GM23338 (cell line): ENCODE measurements at regions not wholly inside any gene's neighbourhood (a gene's known extent, or its start where the extent isn't known, plus 50 kb on each side); places are given as distances from the start of the nearest gene placed in this dataset.

Source experiments
- CREB1 ChIP-seq: fragments of 250-450 bp; sonication (Bioruptor Pico); IDR thresholded peaks from 2 replicates; pipeline ENCODE4 v1.5.0; 2020; ENCODE audit warnings: low read depth, mild to moderate bottlenecking, moderate library complexity
- CTCF ChIP-seq, 2 experiments: fragments of 200-600 bp in 1 of 2; sonication (generic) in 1 of 2; conservative IDR thresholded peaks; 2 replicates each; pipeline versions ENCODE4 v1.5.1 to v1.6.1; 2016 to 2017; ENCODE audit warnings: antibody characterized with exemption in 2 of 2, low read depth in 2 of 2, mild to moderate bottlenecking in 2 of 2, moderate library complexity in 1 of 2
- ETS1 ChIP-seq: IDR thresholded peaks from 2 replicates; pipeline ENCODE4 v1.6.1; 2016; ENCODE audit warnings: antibody characterized with exemption
- EZH2 ChIP-seq: fragments of 200-600 bp; sonication (generic); IDR thresholded peaks from one replicate; pipeline ENCODE4 v1.8.0; 2017; ENCODE audit warnings: antibody characterized with exemption, mild to moderate bottlenecking, low read depth; ENCODE audit not compliant: unreplicated experiment
- EZH2phosphoT487 ChIP-seq: fragments of 200-600 bp; sonication (generic); IDR thresholded peaks from one replicate; pipeline ENCODE4 v1.8.1; 2018; ENCODE audit warnings: antibody characterized with exemption; ENCODE audit not compliant: unreplicated experiment
- JUNB ChIP-seq: IDR thresholded peaks from one replicate; pipeline ENCODE4 v1.6.1; 2016; ENCODE audit warnings: antibody characterized with exemption; ENCODE audit not compliant: unreplicated experiment
- NANOG ChIP-seq: IDR thresholded peaks from 2 replicates; pipeline ENCODE4 v1.6.1; 2016; ENCODE audit warnings: antibody characterized with exemption, borderline replicate concordance
- POLR2AphosphoS5 ChIP-seq: IDR thresholded peaks from 2 replicates; pipeline ENCODE4 v1.6.1; 2016; ENCODE audit warnings: antibody characterized with exemption, low read depth
- REST ChIP-seq: IDR thresholded peaks from one replicate; pipeline ENCODE4 v1.6.1; 2018; ENCODE audit warnings: antibody characterized with exemption; ENCODE audit not compliant: unreplicated experiment
- STAT1 ChIP-seq: IDR thresholded peaks from one replicate; pipeline ENCODE4 v1.6.1; 2016; ENCODE audit warnings: antibody characterized with exemption; ENCODE audit not compliant: unreplicated experiment
- ZNF114 ChIP-seq: fragments of 250-450 bp; sonication (Bioruptor Pico); IDR thresholded peaks from 2 replicates; pipeline ENCODE4 v1.5.0; 2020; ENCODE audit warnings: mild to moderate bottlenecking, moderate library complexity
- ZNF331 ChIP-seq: fragments of 250-450 bp; sonication (Bioruptor Pico); IDR thresholded peaks from 2 replicates; pipeline ENCODE4 v1.5.0; 2020; ENCODE audit warnings: low read depth, mild to moderate bottlenecking, moderate library complexity
- TF ChIP-seq, protein P1 (sequence below): fragments of 250-450 bp; sonication (Bioruptor Pico); IDR thresholded peaks from 2 replicates; pipeline ENCODE4 v1.5.0; 2020; ENCODE audit warnings: mild to moderate bottlenecking, moderate library complexity

- TF ChIP-seq CTCF (conservative IDR thresholded peaks at IDR 0.05; ENCODE audit: low read depth in 2 of 2) (no peak), POLR2AphosphoS5 (no peak), REST (no peak), EZH2 (no peak), EZH2phosphoT487 (no peak), JUNB (no peak), ETS1 (no peak), STAT1 (no peak), CREB1 (CRISPR knock-in tag) (no peak), ZNF114 (CRISPR knock-in tag) (no peak), NANOG (no peak), ZNF331 (CRISPR knock-in tag) (no peak)
- TF ChIP-seq, protein P1, sequence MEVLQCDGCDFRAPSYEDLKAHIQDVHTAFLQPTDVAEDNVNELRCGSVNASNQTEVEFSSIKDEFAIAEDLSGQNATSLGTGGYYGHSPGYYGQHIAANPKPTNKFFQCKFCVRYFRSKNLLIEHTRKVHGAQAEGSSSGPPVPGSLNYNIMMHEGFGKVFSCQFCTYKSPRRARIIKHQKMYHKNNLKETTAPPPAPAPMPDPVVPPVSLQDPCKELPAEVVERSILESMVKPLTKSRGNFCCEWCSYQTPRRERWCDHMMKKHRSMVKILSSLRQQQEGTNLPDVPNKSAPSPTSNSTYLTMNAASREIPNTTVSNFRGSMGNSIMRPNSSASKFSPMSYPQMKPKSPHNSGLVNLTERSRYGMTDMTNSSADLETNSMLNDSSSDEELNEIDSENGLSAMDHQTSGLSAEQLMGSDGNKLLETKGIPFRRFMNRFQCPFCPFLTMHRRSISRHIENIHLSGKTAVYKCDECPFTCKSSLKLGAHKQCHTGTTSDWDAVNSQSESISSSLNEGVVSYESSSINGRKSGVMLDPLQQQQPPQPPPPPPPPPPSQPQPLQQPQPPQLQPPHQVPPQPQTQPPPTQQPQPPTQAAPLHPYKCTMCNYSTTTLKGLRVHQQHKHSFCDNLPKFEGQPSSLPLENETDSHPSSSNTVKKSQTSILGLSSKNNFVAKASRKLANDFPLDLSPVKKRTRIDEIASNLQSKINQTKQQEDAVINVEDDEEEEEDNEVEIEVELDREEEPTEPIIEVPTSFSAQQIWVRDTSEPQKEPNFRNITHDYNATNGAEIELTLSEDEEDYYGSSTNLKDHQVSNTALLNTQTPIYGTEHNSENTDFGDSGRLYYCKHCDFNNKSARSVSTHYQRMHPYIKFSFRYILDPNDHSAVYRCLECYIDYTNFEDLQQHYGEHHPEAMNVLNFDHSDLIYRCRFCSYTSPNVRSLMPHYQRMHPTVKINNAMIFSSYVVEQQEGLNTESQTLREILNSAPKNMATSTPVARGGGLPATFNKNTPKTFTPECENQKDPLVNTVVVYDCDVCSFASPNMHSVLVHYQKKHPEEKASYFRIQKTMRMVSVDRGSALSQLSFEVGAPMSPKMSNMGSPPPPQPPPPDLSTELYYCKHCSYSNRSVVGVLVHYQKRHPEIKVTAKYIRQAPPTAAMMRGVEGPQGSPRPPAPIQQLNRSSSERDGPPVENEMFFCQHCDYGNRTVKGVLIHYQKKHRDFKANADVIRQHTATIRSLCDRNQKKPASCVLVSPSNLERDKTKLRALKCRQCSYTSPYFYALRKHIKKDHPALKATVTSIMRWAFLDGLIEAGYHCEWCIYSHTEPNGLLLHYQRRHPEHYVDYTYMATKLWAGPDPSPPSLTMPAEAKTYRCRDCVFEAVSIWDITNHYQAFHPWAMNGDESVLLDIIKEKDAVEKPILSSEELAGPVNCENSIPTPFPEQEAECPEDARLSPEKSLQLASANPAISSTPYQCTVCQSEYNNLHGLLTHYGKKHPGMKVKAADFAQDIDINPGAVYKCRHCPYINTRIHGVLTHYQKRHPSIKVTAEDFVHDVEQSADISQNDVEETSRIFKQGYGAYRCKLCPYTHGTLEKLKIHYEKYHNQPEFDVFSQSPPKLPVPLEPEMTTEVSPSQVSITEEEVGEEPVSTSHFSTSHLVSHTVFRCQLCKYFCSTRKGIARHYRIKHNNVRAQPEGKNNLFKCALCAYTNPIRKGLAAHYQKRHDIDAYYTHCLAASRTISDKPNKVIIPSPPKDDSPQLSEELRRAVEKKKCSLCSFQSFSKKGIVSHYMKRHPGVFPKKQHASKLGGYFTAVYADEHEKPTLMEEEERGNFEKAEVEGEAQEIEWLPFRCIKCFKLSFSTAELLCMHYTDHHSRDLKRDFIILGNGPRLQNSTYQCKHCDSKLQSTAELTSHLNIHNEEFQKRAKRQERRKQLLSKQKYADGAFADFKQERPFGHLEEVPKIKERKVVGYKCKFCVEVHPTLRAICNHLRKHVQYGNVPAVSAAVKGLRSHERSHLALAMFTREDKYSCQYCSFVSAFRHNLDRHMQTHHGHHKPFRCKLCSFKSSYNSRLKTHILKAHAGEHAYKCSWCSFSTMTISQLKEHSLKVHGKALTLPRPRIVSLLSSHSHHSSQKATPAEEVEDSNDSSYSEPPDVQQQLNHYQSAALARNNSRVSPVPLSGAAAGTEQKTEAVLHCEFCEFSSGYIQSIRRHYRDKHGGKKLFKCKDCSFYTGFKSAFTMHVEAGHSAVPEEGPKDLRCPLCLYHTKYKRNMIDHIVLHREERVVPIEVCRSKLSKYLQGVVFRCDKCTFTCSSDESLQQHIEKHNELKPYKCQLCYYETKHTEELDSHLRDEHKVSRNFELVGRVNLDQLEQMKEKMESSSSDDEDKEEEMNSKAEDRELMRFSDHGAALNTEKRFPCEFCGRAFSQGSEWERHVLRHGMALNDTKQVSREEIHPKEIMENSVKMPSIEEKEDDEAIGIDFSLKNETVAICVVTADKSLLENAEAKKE (CRISPR knock-in tag): no peak
Measured at GRCh38 chr1:177443003-177443402, 272.2 kb downstream of the BRINP2 start.
